Nephron (organoid): ENCODE measurements at regions not wholly inside any gene's neighbourhood (a gene's known extent, or its start where the extent isn't known, plus 50 kb on each side); places are given as distances from the start of the nearest gene placed in this dataset.
"Not testable (repeated sequence)": the region's sequence is repeated elsewhere in the genome, so short reads cannot be mapped to it uniquely, and the experiment has no call there.

Source experiments
- H3K27ac Mint-ChIP-seq, 3 experiments: 2 replicates each; pipeline ENCODE4 v1.8.0; 2020; ENCODE audit warnings: mixed read lengths in 3 of 3, mild to moderate bottlenecking in 2 of 3, moderate library complexity in 1 of 3
- H3K27me3 Mint-ChIP-seq: 2 replicates; pipeline ENCODE4 v1.8.0; 2021; ENCODE audit warnings: low read depth, mild to moderate bottlenecking, moderate library complexity, mixed read lengths
- H3K36me3 Mint-ChIP-seq: 2 replicates; pipeline ENCODE4 v1.8.0; 2020; ENCODE audit warnings: low read depth, mixed read lengths
- H3K4me1 Mint-ChIP-seq: 2 replicates; pipeline ENCODE4 v1.8.0; 2020; ENCODE audit warnings: mixed read lengths
- H3K4me3 Mint-ChIP-seq, 3 experiments: 2 replicates each; pipeline ENCODE4 v1.8.0; 2020; ENCODE audit warnings: mild to moderate bottlenecking in 3 of 3, mixed read lengths in 3 of 3, moderate library complexity in 2 of 3
- H3K9me3 Mint-ChIP-seq: 2 replicates; pipeline ENCODE4 v1.8.0; 2020; ENCODE audit warnings: mixed read lengths
- TF ChIP-seq, protein P1 (sequence below), 3 experiments: fragments of 200-600 bp; sonication (generic); IDR thresholded peaks; one replicate each; pipeline ENCODE4 v1.5.0; 2021; ENCODE audit warnings: antibody characterized with exemption in 3 of 3; ENCODE audit not compliant: unreplicated experiment in 3 of 3

GRCh38 chr13:74554569-74555275 is 420.5 kb upstream of the KLF12 start:
- H3K27ac Mint-ChIP-seq: no peak overlapping the region
- H3K4me1 Mint-ChIP-seq: peaks cover 5% of the 10 kb centered on the region
- TF ChIP-seq, protein P1, sequence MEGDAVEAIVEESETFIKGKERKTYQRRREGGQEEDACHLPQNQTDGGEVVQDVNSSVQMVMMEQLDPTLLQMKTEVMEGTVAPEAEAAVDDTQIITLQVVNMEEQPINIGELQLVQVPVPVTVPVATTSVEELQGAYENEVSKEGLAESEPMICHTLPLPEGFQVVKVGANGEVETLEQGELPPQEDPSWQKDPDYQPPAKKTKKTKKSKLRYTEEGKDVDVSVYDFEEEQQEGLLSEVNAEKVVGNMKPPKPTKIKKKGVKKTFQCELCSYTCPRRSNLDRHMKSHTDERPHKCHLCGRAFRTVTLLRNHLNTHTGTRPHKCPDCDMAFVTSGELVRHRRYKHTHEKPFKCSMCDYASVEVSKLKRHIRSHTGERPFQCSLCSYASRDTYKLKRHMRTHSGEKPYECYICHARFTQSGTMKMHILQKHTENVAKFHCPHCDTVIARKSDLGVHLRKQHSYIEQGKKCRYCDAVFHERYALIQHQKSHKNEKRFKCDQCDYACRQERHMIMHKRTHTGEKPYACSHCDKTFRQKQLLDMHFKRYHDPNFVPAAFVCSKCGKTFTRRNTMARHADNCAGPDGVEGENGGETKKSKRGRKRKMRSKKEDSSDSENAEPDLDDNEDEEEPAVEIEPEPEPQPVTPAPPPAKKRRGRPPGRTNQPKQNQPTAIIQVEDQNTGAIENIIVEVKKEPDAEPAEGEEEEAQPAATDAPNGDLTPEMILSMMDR (IDR thresholded peaks at IDR 0.05; ENCODE audit: unreplicated experiment in 3 of 3): no peak
- H3K36me3 Mint-ChIP-seq: no peaks in the 10 kb centered on the region
- no peaks in the 10 kb centered on the region for H3K27me3 Mint-ChIP-seq
- H3K4me3 Mint-ChIP-seq: no peak overlapping the region
- H3K9me3 Mint-ChIP-seq: no peaks in the 10 kb centered on the region

GRCh38 chr13:74550039-74550438 is 415.8 kb upstream of the KLF12 start:
- H3K9me3 Mint-ChIP-seq: no peaks in the 10 kb centered on the region
- no peak overlapping the region for H3K27ac Mint-ChIP-seq
- no peaks in the 10 kb centered on the region for H3K36me3 Mint-ChIP-seq
- TF ChIP-seq, protein P1 (IDR thresholded peaks at IDR 0.05; ENCODE audit: unreplicated experiment in 3 of 3): no peak
- peaks cover under 1% of the 10 kb centered on the region for H3K4me1 Mint-ChIP-seq
- H3K4me3 Mint-ChIP-seq: no peak overlapping the region
- H3K27me3 Mint-ChIP-seq: no peaks in the 10 kb centered on the region

DNA sequence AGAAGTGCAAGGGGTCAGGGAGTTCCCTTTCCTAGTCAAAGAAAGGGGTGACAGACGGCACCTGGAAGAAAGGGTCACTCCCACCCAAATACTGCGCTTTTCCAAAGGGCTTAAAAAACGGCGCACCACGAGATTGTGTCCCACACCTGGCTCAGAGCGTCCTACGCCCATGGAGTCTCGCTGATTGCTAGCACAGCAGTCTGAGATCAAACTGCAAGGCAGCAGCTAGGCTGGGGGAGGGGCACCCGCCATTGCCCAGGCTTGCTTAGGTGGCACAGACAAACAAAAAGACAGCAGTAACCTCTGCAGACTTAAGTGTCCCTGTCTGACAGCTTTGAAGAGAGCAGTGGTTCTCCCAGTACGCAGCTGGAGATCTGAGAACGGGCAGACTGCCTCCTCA is 402.4 kb upstream of the KLF12 start:
- H3K4me3 Mint-ChIP-seq, H3K9me3 Mint-ChIP-seq, H3K27ac Mint-ChIP-seq, H3K27me3 Mint-ChIP-seq, H3K36me3 Mint-ChIP-seq, H3K4me1 Mint-ChIP-seq: not testable (repeated sequence)

- H3K36me3 Mint-ChIP-seq: no peaks in the 10 kb centered on the region
Observed at GRCh38 chr13:74533226-74533625, 399.0 kb upstream of the KLF12 start.

DNA sequence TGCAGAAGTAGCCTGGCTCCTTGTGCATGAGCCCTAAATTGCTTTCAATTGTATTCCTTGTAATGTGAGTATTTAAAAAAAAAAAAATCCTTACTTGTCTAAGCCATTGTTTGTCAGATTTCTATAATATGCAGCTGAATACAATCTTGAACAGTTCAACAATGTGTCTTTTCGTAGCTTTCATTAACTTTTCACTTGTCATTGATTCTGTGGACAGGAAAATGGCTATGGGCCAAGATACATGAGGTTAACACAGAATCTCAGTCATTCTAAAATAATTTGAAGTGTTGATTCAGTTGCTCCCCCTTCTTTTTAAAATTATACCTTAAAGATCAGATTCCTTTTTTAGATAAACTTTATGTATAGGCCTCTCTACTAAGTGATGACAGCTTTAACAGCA is 395.8 kb upstream of the KLF12 start:
- H3K27ac Mint-ChIP-seq: no peak overlapping the region
- H3K36me3 Mint-ChIP-seq: no peaks in the 10 kb centered on the region
- H3K4me1 Mint-ChIP-seq: no peaks in the 10 kb centered on the region
- peaks cover 3% of the 10 kb centered on the region for H3K9me3 Mint-ChIP-seq
- H3K4me3 Mint-ChIP-seq: no peak overlapping the region
- no peaks in the 10 kb centered on the region for H3K27me3 Mint-ChIP-seq
- TF ChIP-seq, protein P1 (IDR thresholded peaks at IDR 0.05; ENCODE audit: unreplicated experiment in 3 of 3): no peak

More at GRCh38 chr13:74533226-74533625, 399.0 kb upstream of the KLF12 start:
- H3K9me3 Mint-ChIP-seq: no peaks in the 10 kb centered on the region
- H3K4me1 Mint-ChIP-seq: no peaks in the 10 kb centered on the region
- TF ChIP-seq, protein P1 (IDR thresholded peaks at IDR 0.05; ENCODE audit: unreplicated experiment in 3 of 3): no peak
- no peak overlapping the region for H3K4me3 Mint-ChIP-seq
- no peak overlapping the region for H3K27ac Mint-ChIP-seq
- no peaks in the 10 kb centered on the region for H3K27me3 Mint-ChIP-seq

DNA sequence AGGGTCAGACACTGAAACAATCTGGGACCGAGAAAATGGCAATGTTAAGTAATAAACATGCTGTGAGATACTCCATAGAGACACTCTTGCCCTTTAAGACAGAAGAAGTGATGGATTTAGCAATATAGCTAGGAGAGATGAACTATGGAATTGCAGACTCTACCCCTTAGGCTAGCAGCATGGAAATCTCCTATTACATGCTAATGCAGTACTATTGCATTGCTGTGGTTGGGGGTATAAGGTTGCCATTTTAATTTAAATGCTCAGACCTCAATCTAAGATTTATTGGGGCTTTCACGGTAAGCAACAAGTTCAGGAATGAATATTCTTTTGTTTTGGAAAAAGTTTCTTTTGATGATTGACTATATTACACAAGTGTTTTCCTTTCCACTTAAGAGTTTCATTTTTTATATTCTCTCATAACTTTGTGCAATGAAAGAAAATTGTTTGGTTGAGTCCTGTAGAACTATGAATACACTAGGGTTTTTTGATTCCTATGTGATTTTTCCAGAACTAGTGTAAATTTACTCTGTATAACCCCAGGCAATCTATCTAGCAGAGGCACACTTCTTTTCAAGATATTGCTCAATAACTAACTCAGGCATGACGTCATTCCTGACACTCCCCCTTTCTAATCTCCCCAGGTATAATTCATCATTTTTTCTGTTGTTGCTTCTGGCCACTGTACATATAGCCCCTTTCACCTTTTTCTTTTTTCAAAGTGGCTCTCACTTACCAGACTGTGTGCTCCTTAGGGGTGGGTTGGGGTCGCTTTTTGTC is 394.7 kb upstream of the KLF12 start:
- no peaks in the 10 kb centered on the region for H3K27me3 Mint-ChIP-seq
- no peaks in the 10 kb centered on the region for H3K36me3 Mint-ChIP-seq
- peaks cover 3% of the 10 kb centered on the region for H3K9me3 Mint-ChIP-seq
- no peak overlapping the region for H3K4me3 Mint-ChIP-seq
- TF ChIP-seq, protein P1 (IDR thresholded peaks at IDR 0.05; ENCODE audit: unreplicated experiment in 3 of 3): no peak
- H3K27ac Mint-ChIP-seq: no peak overlapping the region
- H3K4me1 Mint-ChIP-seq: no peaks in the 10 kb centered on the region
